OCI-LY7 (cell line): ENCODE measurements at regions not wholly inside any gene's neighbourhood (a gene's known extent, or its start where the extent isn't known, plus 50 kb on each side); places are given as distances from the start of the nearest gene placed in this dataset.

Experiments used
- EZH2phosphoT487 ChIP-seq: fragments of 200-600 bp; sonication (generic); IDR thresholded peaks from 2 replicates; pipeline ENCODE4 v1.6.1; 2018; ENCODE audit warnings: low read depth, borderline replicate concordance, mild to moderate bottlenecking, mixed run types, antibody characterized with exemption, low read length, moderate library complexity, mixed read lengths
- TF ChIP-seq, protein P1 (sequence below): fragments of 200-600 bp; sonication (generic); conservative IDR thresholded peaks from 2 replicates; pipeline ENCODE4 v1.5.1; 2014; ENCODE audit warnings: mild to moderate bottlenecking, antibody characterized with exemption, low read length, moderate library complexity, mixed read lengths

DNA sequence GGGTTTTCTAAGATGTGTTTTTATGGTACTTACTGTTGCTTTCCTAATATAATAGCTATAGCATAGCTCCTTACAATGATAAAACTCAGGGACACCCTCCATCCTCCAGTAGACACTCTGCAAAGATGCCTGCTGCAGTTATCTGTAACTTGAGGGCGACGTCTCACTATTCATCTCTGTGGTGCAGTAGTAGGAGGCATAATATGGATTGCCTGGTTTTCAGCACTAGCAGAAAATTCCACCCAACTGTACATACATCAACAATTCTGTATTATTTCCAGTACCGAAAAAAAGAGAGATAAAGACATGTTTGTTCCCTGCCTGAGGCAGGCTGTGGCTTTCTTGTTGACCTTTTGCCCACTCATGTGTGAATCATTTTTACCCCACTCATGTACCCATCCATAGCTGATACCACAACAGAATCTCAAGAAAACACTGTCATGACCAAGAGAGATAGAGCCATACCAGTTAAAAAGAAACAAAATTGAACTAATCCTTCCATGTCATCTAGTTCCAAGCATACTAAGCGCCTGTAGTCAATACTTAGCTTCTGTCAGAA is 220.1 kb downstream of the RAB28 start:
- TF ChIP-seq, protein P1, sequence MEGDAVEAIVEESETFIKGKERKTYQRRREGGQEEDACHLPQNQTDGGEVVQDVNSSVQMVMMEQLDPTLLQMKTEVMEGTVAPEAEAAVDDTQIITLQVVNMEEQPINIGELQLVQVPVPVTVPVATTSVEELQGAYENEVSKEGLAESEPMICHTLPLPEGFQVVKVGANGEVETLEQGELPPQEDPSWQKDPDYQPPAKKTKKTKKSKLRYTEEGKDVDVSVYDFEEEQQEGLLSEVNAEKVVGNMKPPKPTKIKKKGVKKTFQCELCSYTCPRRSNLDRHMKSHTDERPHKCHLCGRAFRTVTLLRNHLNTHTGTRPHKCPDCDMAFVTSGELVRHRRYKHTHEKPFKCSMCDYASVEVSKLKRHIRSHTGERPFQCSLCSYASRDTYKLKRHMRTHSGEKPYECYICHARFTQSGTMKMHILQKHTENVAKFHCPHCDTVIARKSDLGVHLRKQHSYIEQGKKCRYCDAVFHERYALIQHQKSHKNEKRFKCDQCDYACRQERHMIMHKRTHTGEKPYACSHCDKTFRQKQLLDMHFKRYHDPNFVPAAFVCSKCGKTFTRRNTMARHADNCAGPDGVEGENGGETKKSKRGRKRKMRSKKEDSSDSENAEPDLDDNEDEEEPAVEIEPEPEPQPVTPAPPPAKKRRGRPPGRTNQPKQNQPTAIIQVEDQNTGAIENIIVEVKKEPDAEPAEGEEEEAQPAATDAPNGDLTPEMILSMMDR, result no peak
- no peak for TF ChIP-seq EZH2phosphoT487
